Esophagus muscularis mucosa (tissue), 4 donors: ENCODE measurements at regions not wholly inside any gene's neighbourhood (a gene's known extent, or its start where the extent isn't known, plus 50 kb on each side); places are given as distances from the start of the nearest gene placed in this dataset.

Experiments used
- CTCF ChIP-seq, 3 experiments: fragments of 200-600 bp in 2 of 3; fragments of 450-650 bp in 1 of 3; sonication (generic) in 2 of 3; IDR thresholded peaks; one replicate each; pipeline ENCODE4 v1.5.1; 2017 to 2019; ENCODE audit warnings: antibody characterized with exemption in 3 of 3, mild to moderate bottlenecking in 2 of 3, moderate library complexity in 1 of 3
- EP300 ChIP-seq: sonication (generic); formaldehyde crosslinking; IDR thresholded peaks from one replicate; pipeline ENCODE4 v1.6.1; 2017; ENCODE audit warnings: antibody characterized with exemption
- POLR2A ChIP-seq: fragments of 450-650 bp; IDR thresholded peaks from one replicate; pipeline ENCODE4 v1.6.1; 2017; ENCODE audit warnings: antibody characterized with exemption, moderate library complexity, mild to moderate bottlenecking, low read depth
- POLR2AphosphoS5 ChIP-seq, 2 donors: sonication (generic); formaldehyde crosslinking; IDR thresholded peaks; one replicate each; pipeline ENCODE4 v1.6.1; 2017; ENCODE audit warnings: antibody characterized with exemption in 2 of 2

- TF ChIP-seq CTCF (IDR thresholded peaks at IDR 0.05) (no peak), EP300 (no peak), POLR2A (no peak), POLR2AphosphoS5 (IDR thresholded peaks at IDR 0.05) (no peak)
Measured at GRCh38 chr1:219434285-219434922, 178.5 kb downstream of the ZC3H11B start.
